ENCODE measurements at regions not wholly inside any gene's neighbourhood (a gene's known extent, or its start where the extent isn't known, plus 50 kb on each side); places are given as distances from the start of the nearest gene placed in this dataset.

DNA sequence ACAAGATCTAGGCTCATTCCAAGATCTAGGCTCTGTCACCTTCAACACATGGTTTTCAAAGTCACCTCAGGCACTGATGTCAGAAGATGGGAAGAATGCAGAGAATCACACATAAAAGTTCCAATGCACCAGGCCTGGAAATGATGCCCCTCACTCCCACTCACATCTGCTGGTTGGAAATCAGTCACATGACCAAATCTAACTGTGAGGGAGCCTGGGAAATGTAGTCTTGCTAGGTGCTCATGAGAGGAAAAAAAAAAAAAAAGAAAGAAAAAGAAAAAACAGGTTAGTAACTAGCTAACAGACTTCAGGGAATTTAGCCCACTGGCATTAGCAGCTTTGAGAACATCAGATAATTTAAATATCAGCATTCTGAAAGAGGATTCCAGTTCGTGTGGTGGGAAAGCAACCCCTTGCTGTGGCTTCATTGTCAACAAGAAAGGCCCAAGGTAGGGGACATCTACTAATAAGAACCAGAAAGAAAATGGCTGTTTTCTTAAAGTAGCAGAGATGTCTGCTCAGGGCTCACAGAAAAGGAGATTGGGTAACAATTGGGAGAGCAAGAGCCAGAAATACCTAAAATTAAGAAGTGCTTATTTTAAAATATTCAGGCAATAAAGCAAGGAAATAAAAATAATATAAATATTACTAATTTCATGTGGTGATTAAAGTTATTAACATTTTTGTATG lies 614.3 kb downstream of the ACTL7B start:
- Mint-ChIP-seq H3K9me3 (no peaks in the 10 kb centered on the region), H3K4me1 (no peaks in the 10 kb centered on the region), H3K36me3 (ENCODE audit: low read depth) (no peaks in the 10 kb centered on the region), H3K27ac (no peak overlapping the region), H3K4me3 (no peak overlapping the region), H3K27me3 (no peaks in the 10 kb centered on the region)
- no peak for ATAC-seq (replicated peaks)

DNA sequence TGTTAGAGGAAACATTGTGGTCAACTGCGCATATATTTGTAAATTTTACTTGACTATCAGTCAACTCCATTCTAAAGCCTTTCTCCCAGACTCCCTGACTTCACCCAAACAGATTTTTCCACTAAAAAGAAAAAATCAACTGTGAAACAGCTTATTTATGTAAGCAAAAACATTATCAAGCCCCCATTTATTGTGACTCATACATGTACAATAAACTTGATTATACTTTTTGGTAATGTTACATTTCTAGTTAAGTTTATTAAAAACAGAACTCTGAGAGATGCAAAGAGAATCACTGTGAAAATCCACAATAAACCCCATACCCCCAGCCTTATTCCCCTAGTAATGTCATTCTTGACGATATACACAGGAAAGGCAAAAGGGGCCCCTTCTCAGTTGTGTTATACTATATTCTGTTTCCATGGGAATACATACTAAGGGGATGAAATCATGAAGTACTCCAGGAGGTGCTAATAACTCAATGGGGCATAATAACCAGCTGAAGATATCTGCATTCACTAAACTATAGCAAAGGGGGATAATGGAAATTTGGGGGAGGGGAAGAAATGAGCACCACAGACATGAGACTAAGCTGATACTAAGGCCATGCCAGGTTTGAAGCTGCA lies 616.0 kb downstream of the ACTL7B start:
- ATAC-seq (replicated peaks), result no peak
- no peak overlapping the region for H3K27ac Mint-ChIP-seq
- no peaks in the 10 kb centered on the region for H3K4me1 Mint-ChIP-seq
- H3K36me3 Mint-ChIP-seq (ENCODE audit: low read depth), result no peaks in the 10 kb centered on the region
- H3K9me3 Mint-ChIP-seq, result no peaks in the 10 kb centered on the region
- H3K27me3 Mint-ChIP-seq, result no peaks in the 10 kb centered on the region
- H3K4me3 Mint-ChIP-seq, result no peak overlapping the region

DNA sequence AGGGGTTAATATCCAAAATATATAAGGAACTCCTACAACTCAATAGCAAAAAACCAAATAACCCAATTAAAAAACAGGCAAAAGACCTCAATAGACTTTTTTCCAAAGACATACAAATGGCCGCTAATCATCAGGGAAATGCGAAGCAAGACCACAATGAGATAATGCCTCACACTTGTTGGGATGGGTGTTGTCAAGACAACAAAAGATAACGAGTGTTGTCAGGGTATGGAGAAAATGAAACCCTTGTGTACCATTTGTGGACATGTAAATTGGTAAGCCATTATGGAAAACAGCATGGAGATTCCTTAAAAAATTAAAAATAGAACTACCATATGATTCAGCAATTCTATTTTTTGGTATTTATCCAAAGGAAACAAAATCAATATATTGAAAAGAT lies 620.2 kb downstream of the ACTL7B start:
- Mint-ChIP-seq H3K4me1 (no peaks in the 10 kb centered on the region), H3K27ac (no peak overlapping the region), H3K9me3 (peaks cover 7% of the 10 kb centered on the region), H3K4me3 (no peak overlapping the region), H3K27me3 (no peaks in the 10 kb centered on the region), H3K36me3 (ENCODE audit: low read depth) (no peaks in the 10 kb centered on the region)
- ATAC-seq (replicated peaks), result no peak

DNA sequence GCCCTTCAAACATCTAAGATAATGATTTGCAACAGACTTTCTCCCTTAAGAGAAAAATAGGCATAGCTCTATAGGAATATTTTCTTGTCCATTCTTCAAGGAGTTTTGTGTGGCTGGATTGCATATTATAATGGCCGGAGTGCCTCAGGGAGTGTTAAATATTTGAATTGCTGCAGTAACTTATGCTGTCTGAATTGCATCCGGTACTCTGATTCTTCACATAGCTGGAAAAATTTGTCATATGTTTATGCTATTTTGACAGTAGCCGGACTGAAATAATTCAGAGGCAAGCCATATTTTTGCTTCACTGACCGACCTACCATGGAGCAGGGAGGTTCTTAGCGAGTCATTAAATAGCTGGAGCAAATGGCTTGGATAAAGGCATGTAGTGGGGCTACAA lies 621.0 kb downstream of the ACTL7B start:
- H3K36me3 Mint-ChIP-seq (ENCODE audit: low read depth), result no peaks in the 10 kb centered on the region
- no peak for ATAC-seq (replicated peaks)
- peaks cover 7% of the 10 kb centered on the region for H3K9me3 Mint-ChIP-seq
- H3K27me3 Mint-ChIP-seq, result no peaks in the 10 kb centered on the region
- H3K4me1 Mint-ChIP-seq, result no peaks in the 10 kb centered on the region
- no peak overlapping the region for H3K27ac Mint-ChIP-seq
- H3K4me3 Mint-ChIP-seq, result no peak overlapping the region

DNA sequence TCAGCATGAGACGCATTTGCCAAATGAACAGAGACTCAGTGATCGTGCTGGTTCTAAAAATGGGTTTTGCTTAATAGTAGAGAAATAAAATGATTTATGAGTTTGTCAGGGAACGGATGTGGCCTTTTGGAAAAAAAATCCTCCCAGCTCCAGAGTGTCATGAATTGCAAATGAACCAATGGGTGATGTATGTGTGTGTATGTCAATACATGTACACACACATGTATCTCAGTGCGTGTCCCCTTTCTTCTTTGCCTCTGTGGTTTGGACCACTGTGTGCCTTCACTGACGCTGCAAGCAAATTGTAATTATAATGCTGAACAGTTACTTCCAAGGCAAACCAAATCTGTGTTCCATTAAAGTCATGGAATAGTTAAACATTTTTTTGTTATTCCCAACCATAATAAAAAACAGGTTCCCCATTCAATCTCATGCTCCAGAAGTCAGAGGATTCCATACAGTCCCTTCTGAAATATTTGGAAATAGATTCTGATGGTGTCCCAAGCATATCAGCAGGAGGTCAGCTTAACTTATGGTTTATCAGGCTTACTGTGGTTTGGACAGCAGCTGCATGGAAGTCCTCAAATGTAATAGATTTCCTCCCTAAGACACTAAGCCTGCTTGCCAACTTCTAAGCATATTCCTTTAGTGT lies 630.5 kb downstream of the ACTL7B start:
- Mint-ChIP-seq H3K27me3 (no peaks in the 10 kb centered on the region), H3K36me3 (ENCODE audit: low read depth) (no peaks in the 10 kb centered on the region), H3K27ac (no peak overlapping the region), H3K9me3 (peaks cover 20% of the 10 kb centered on the region), H3K4me3 (no peak overlapping the region), H3K4me1 (no peaks in the 10 kb centered on the region)
- ATAC-seq (replicated peaks), result no peak

DNA sequence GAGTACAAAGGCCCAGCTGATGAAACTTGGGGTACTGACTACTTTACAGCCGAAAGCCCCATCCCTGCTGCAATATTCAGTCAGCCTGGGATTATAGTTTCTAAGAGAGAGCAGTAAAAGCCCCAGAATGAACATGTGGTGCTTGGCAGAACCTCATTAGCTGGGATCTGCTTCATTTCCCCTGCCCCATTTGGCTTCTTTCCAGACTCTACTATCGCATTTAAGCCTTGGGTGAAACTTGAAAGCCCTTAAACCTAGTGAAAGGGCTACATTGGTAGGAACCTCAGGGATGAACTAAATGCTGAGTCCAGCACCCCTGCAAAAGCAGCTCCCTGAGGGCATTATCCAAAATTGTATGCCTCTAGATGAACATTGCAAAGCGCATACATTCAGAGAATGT lies 631.1 kb downstream of the ACTL7B start:
- no peak overlapping the region for H3K4me3 Mint-ChIP-seq
- H3K4me1 Mint-ChIP-seq, result no peaks in the 10 kb centered on the region
- H3K27ac Mint-ChIP-seq, result no peak overlapping the region
- H3K9me3 Mint-ChIP-seq, result peaks cover 20% of the 10 kb centered on the region
- no peak for ATAC-seq (replicated peaks)
- H3K36me3 Mint-ChIP-seq (ENCODE audit: low read depth), result no peaks in the 10 kb centered on the region
- H3K27me3 Mint-ChIP-seq, result no peaks in the 10 kb centered on the region

DNA sequence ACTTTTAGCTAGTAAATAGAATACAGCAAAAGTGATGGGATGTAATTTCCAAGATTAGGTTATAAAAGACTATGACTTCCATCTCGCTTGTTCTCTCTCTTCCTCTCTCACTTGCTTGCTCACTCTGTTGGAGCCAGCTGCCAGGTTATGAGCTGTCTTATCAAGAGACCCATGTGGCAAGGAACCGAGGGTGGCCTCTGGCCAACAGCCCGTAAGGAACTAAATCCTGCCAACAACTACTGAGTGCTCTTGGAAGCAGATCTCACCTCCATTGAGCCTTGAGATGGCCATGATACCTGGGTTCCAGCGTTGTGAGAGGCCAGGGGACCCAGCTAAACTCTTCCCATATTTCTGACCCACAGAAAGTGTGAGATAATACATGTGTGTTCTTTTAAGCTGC lies 636.1 kb downstream of the ACTL7B start:
- H3K4me1 Mint-ChIP-seq, result no peaks in the 10 kb centered on the region
- H3K9me3 Mint-ChIP-seq, result peaks cover 19% of the 10 kb centered on the region
- H3K4me3 Mint-ChIP-seq, result no peak overlapping the region

DNA sequence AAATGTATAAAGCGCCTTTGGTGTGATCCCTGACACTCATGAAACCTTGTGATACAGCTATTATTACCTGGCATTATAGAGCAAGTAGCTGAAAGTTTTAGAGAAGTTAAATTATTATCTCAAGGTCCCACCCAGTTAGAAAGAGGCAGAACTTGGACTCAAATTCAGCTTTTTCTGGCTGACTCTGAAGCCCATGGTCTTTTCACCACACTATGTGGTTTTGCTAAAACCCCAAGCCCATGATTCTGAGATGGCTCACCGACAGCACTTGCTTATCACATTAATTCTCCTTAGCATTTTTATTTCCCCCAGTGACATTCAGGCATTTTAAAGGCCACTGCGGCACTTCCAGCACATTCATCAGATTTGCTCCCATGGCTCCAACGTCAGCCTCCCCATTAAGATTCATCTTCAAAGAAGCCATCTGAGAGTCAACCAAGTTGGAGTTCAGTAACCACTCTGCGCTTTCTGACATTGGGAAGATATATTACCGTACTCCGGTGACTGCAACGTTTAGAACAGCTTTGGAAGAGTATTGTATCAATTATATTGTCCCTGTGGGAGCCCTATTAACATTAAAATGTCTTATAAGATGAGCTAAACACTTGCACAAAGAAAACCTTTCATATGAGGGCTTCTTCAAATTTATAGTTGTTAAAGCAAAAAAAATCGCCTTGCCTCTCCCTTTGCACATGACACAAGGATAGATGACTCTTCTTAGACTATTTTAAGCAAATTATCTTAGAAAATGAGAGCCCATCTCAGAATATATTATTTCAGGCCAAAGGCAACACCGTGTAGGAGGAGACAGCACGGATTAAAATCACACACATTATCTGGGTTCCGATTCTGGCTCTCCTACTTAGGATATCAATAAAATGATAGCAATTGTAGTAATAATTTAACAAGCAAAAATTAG lies 638.1 kb downstream of the ACTL7B start:
- ATAC-seq (replicated peaks), result no peak
- Mint-ChIP-seq H3K4me3 (no peak overlapping the region), H3K36me3 (ENCODE audit: low read depth) (no peaks in the 10 kb centered on the region), H3K9me3 (peaks cover 9% of the 10 kb centered on the region), H3K27ac (no peak overlapping the region), H3K4me1 (no peaks in the 10 kb centered on the region), H3K27me3 (peaks cover 3% of the 10 kb centered on the region)

More for the DNA sequence above, 636.1 kb downstream of the ACTL7B start:
- no peak for ATAC-seq (replicated peaks)
- Mint-ChIP-seq H3K27ac (no peak overlapping the region), H3K27me3 (peaks cover 3% of the 10 kb centered on the region), H3K36me3 (ENCODE audit: low read depth) (no peaks in the 10 kb centered on the region)

DNA sequence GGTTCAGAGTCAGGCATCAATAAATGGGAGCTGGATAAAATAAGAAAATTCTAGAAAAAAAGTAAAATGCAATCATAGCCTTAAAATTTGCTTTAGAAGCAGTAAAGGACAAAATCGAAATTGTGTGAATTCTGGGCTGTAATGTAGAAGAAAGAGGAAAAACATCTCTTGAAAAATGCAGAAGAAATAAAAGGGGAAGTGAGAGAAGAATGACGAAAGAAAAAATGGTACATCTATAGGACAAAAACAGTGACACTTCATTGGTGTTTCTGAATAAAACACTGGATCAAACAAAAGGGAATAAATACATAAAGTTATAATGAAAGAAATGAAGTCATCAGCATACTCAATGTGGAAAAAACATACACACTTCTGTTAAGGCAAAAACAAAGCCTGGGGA lies 642.3 kb downstream of the ACTL7B start:
- H3K36me3 Mint-ChIP-seq (ENCODE audit: low read depth), result no peaks in the 10 kb centered on the region
- H3K27me3 Mint-ChIP-seq, result peaks cover 3% of the 10 kb centered on the region
- peaks cover 12% of the 10 kb centered on the region for H3K9me3 Mint-ChIP-seq
- H3K4me3 Mint-ChIP-seq, result no peak overlapping the region
- H3K4me1 Mint-ChIP-seq, result no peaks in the 10 kb centered on the region
- no peak for ATAC-seq (replicated peaks)
- H3K27ac Mint-ChIP-seq, result no peak overlapping the region

DNA sequence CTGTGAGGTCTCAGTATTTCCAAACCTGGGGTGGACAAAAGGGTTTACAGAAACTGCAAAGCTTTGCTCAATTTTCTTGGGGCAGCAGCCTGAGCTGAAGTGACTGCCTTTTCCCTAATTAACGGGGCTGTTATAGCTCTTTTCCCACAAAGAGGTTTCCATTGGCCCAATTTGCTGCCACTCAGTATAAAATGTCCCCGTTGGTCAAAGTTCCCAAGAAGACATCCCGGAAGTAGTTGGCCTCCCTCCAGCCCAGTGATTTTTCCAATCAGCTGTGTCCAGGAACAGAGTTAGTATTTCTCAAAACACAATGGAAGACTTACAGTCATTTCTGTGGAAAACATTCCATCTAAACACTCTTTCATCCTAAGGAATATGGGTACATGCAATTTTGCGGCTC lies 643.6 kb downstream of the ACTL7B start:
- Mint-ChIP-seq H3K9me3 (peaks cover 17% of the 10 kb centered on the region), H3K36me3 (ENCODE audit: low read depth) (no peaks in the 10 kb centered on the region), H3K4me3 (no peak overlapping the region), H3K4me1 (no peaks in the 10 kb centered on the region), H3K27ac (no peak overlapping the region), H3K27me3 (peaks cover 3% of the 10 kb centered on the region)
- no peak for ATAC-seq (replicated peaks)

DNA sequence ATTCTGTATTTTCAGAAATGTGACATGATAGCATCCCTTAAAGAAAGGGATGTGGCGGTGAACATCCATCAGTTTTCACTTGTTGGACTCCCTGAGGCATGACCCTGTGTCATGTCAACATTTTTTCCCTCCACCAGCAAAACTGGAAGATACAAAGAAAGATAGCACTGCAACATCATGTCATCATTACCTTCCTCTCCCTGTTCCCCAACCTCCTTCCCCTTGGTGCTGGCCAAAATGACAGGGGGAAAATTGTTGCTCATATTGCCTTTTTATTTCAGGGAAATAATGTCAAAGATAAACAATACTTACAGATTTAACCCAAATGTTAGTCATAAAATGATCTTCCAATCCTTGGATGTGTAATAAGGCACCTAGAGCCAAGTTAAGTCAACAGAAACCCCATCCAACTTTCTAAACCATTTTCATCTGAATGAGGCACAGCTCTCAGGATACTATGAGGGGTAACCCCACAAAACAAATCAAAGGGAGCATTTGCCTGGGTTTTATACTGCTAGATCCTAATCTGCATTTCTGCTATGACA lies 644.3 kb downstream of the ACTL7B start:
- H3K9me3 Mint-ChIP-seq, result peaks cover 17% of the 10 kb centered on the region
- no peaks in the 10 kb centered on the region for H3K4me1 Mint-ChIP-seq
- no peak overlapping the region for H3K4me3 Mint-ChIP-seq

DNA sequence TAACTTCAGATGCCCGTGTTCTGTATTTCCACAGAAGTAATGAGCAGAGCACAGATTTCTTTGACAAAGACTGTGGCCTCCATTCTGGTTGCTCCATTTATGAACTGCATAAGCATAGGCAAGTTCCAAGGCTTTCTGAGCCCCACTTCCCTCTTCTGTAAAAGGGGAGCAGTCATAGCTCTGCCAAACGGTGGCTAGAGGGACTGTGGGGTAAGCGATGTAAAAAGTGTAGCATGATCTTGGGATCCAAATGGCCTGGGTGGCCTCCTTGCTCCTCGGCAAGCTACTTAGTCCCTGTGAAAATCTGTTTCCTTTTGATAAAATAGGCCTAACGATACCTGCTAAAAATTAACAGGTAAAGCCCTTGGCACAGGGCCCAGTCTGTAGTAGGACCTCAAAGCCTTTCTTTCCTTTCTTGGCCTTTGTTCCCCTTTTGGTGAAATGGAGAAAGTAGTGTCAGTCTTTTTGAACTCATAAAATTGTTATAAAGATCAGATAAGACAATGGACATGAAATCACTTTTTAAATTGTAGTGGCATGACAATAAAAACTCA lies 646.6 kb downstream of the ACTL7B start:
- H3K4me1 Mint-ChIP-seq, result no peaks in the 10 kb centered on the region
- H3K9me3 Mint-ChIP-seq, result peaks cover 18% of the 10 kb centered on the region
- no peak overlapping the region for H3K4me3 Mint-ChIP-seq
- H3K27me3 Mint-ChIP-seq, result no peaks in the 10 kb centered on the region
- no peak overlapping the region for H3K27ac Mint-ChIP-seq
- no peaks in the 10 kb centered on the region for H3K36me3 Mint-ChIP-seq (ENCODE audit: low read depth)
- ATAC-seq (replicated peaks), result no peak

More for the DNA sequence above, 644.3 kb downstream of the ACTL7B start:
- no peak for ATAC-seq (replicated peaks)
- Mint-ChIP-seq H3K27me3 (peaks cover 3% of the 10 kb centered on the region), H3K36me3 (ENCODE audit: low read depth) (no peaks in the 10 kb centered on the region), H3K27ac (no peak overlapping the region)

DNA sequence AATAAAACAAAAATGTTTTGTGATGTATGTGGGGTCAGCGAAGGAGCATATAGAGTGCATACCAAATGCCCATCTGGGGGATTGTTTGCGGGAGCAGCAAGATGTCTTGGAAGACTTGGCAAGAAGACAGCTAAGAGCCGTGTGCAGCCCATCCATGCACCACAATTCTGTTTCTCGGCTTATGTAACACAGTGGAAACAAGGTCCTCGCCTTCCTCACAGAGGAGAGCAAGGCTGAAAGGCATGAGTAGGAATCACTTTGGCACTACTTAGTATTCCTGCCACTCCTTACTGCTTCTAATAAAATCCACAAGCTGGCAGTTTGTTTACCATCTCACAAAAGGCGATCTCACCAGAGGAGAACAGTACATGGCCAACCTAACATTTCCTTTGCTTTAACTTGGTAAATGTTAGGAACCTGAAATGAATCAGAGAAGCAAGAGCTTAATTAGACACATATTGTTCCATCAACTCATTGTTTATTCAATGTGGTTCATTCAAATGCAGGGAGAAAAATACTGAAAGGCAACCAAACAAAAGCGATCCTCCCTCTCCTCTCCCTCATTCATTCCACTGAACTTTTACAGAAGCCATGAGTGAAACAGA lies 648.1 kb downstream of the ACTL7B start:
- no peak for ATAC-seq (replicated peaks)
- H3K27ac Mint-ChIP-seq, result no peak overlapping the region
- no peaks in the 10 kb centered on the region for H3K27me3 Mint-ChIP-seq
- no peak overlapping the region for H3K4me3 Mint-ChIP-seq
- H3K9me3 Mint-ChIP-seq, result peaks cover 24% of the 10 kb centered on the region
- H3K36me3 Mint-ChIP-seq (ENCODE audit: low read depth), result no peaks in the 10 kb centered on the region
- H3K4me1 Mint-ChIP-seq, result no peaks in the 10 kb centered on the region

DNA sequence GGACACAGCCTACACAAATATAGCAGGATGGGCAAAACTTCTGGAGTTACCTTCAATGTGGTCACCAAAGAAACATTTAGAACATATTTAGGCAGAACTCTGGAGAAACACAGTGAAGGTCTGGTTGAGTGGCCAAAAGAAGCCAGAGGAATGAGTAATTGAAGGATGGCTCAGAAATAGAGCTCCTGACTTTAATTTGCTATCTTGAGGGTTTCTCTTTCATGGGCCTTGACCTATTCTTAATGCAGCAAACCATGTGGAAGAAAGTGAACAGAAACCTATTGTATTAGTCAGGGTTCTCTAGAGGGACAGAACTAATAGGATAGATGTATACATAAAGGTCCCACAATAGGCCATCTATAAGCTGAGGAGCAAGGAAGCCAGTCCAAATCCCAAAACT lies 650.5 kb downstream of the ACTL7B start:
- Mint-ChIP-seq H3K27ac (no peak overlapping the region), H3K4me3 (no peak overlapping the region)

More for the DNA sequence above, 650.5 kb downstream of the ACTL7B start:
- peaks cover 33% of the 10 kb centered on the region for H3K9me3 Mint-ChIP-seq
- no peaks in the 10 kb centered on the region for H3K27me3 Mint-ChIP-seq
- no peaks in the 10 kb centered on the region for H3K4me1 Mint-ChIP-seq
- H3K36me3 Mint-ChIP-seq (ENCODE audit: low read depth), result no peaks in the 10 kb centered on the region
- ATAC-seq (replicated peaks), result no peak
